ACC112 (cell line): ENCODE measurements at regions not wholly inside any gene's neighbourhood (a gene's known extent, or its start where the extent isn't known, plus 50 kb on each side); places are given as distances from the start of the nearest gene placed in this dataset.
"Not testable (repeated sequence)": the region's sequence is repeated elsewhere in the genome, so short reads cannot be mapped to it uniquely, and the experiment has no call there.

ENCODE experiments used
- H2AFZ ChIP-seq: fragments of 200-600 bp; sonication (generic); one replicate; pipeline ENCODE4 v1.6.0; 2017; ENCODE audit warnings: antibody characterized with exemption, low read length; ENCODE audit not compliant: unreplicated experiment
- H3K27ac ChIP-seq: fragments of 200-600 bp; sonication (generic); 2 replicates; pipeline ENCODE4 v1.5.1; 2014; ENCODE audit warnings: low read depth, mild to moderate bottlenecking, antibody characterized with exemption, low read length, moderate library complexity
- H3K27me3 ChIP-seq: fragments of 200-600 bp; sonication (generic); 2 replicates; pipeline ENCODE4 v1.6.1; 2014; ENCODE audit warnings: mild to moderate bottlenecking, antibody characterized with exemption, low read length, moderate library complexity, mixed read lengths; ENCODE audit not compliant: insufficient read depth
- H3K36me3 ChIP-seq: fragments of 200-600 bp; sonication (generic); 2 replicates; pipeline ENCODE4 v1.6.1; 2016; ENCODE audit warnings: mild to moderate bottlenecking, antibody characterized with exemption, low read length, moderate library complexity, mixed read lengths; ENCODE audit not compliant: insufficient read depth
- H3K4me1 ChIP-seq: fragments of 200-600 bp; sonication (generic); one replicate; pipeline ENCODE4 v1.6.1; 2016; ENCODE audit warnings: low read length, mixed read lengths; ENCODE audit not compliant: insufficient read depth, unreplicated experiment, control insufficient read depth
- H3K4me3 ChIP-seq: fragments of 200-600 bp; sonication (generic); 2 replicates; pipeline ENCODE4 v1.5.1; 2014; ENCODE audit warnings: mild to moderate bottlenecking, low read depth, low read length
- H3K79me2 ChIP-seq: fragments of 200-600 bp; sonication (generic); one replicate; pipeline ENCODE4 v1.6.0; 2016; ENCODE audit warnings: low read length; ENCODE audit not compliant: control insufficient read depth, unreplicated experiment, insufficient read depth

GRCh38 chr18:25510096-25510495 lies 158.1 kb upstream of the ZNF521 start:
- H3K79me2 ChIP-seq, result no peaks in the 10 kb centered on the region
- no peaks in the 10 kb centered on the region for H3K36me3 ChIP-seq
- no peak overlapping the region for H2AFZ ChIP-seq
- H3K27ac ChIP-seq, result no peak overlapping the region
- H3K4me1 ChIP-seq, result no peaks in the 10 kb centered on the region
- H3K4me3 ChIP-seq, result no peak overlapping the region
- H3K27me3 ChIP-seq, result peaks cover 6% of the 10 kb centered on the region; the same call in 1 of the 2 replicates

- Histone ChIP-seq H3K27ac (no peak overlapping the region), H2AFZ (peak overlapping the region; percentile 84), H3K4me1 (no peaks in the 10 kb centered on the region), H3K4me3 (peak overlapping the region; percentile 73), H3K27me3 (peaks cover 5% of the 10 kb centered on the region), H3K36me3 (no peaks in the 10 kb centered on the region), H3K79me2 (no peaks in the 10 kb centered on the region)
Observed at GRCh38 chr18:25503567-25504081, 151.7 kb upstream of the ZNF521 start.

- no peak overlapping the region for H2AFZ ChIP-seq
- H3K27ac ChIP-seq, result no peak overlapping the region
- no peaks in the 10 kb centered on the region for H3K4me1 ChIP-seq
- H3K4me3 ChIP-seq, result no peak overlapping the region
- H3K27me3 ChIP-seq, result no peaks in the 10 kb centered on the region
- no peaks in the 10 kb centered on the region for H3K79me2 ChIP-seq
- H3K36me3 ChIP-seq, result no peaks in the 10 kb centered on the region
Observed at GRCh38 chr18:25497151-25497794, 145.3 kb upstream of the ZNF521 start.

- H3K27ac ChIP-seq, result no peak overlapping the region
Observed at GRCh38 chr18:25496544-25496943, 144.6 kb upstream of the ZNF521 start.

DNA sequence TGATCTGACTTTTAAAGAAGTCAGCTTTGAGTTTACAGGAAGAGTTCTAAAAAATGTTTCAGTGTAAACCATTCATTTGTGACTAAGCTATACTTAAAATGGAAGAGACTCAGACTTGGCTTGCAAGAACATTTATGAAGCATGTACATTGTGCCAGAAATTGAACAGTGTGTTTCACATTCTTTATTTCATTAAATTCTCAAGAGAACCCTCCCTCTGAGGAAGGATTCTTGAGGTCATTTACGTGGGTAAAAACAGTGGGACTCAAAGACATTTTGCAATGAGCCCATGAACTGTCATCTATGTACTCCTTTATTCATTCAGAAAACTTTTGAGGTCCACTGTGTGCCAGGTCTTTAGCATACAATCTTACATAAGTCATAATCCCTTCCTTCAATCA lies 143.6 kb upstream of the ZNF521 start:
- Histone ChIP-seq H3K27me3 (peaks cover 6% of the 10 kb centered on the region; the same call in 1 of the 2 replicates), H3K36me3 (no peaks in the 10 kb centered on the region), H2AFZ (no peak overlapping the region), H3K79me2 (no peaks in the 10 kb centered on the region), H3K4me1 (no peaks in the 10 kb centered on the region), H3K27ac (no peak overlapping the region), H3K4me3 (no peak overlapping the region)

More at GRCh38 chr18:25496544-25496943, 144.6 kb upstream of the ZNF521 start:
- H3K27me3 ChIP-seq, result no peaks in the 10 kb centered on the region
- no peak overlapping the region for H3K4me3 ChIP-seq
- H3K4me1 ChIP-seq, result no peaks in the 10 kb centered on the region
- H3K36me3 ChIP-seq, result no peaks in the 10 kb centered on the region
- H2AFZ ChIP-seq, result no peak overlapping the region
- no peaks in the 10 kb centered on the region for H3K79me2 ChIP-seq

DNA sequence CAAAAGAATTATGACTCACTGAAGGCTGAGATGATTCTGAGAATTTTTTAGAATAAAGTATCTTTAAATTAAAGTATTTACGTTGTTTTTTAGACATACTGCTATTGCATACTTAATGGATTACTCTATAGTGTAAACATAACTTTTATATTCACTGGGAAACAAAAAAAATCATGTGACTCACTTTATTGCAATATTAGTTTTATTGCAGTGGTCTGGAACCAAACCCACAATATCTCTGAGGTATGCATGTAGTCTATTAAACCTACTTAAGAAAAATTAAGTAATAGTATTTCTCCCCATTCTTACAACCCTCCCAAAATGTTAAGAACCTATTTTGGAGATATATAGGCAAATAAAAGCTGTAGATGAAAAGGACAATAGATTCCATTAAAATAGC lies 142.9 kb upstream of the ZNF521 start:
- H3K36me3 ChIP-seq, result no peaks in the 10 kb centered on the region
- peaks cover 6% of the 10 kb centered on the region for H3K27me3 ChIP-seq
- H3K79me2 ChIP-seq, result no peaks in the 10 kb centered on the region
- no peak overlapping the region for H3K27ac ChIP-seq
- H3K4me3 ChIP-seq, result no peak overlapping the region
- no peak overlapping the region for H2AFZ ChIP-seq
- H3K4me1 ChIP-seq, result no peaks in the 10 kb centered on the region

DNA sequence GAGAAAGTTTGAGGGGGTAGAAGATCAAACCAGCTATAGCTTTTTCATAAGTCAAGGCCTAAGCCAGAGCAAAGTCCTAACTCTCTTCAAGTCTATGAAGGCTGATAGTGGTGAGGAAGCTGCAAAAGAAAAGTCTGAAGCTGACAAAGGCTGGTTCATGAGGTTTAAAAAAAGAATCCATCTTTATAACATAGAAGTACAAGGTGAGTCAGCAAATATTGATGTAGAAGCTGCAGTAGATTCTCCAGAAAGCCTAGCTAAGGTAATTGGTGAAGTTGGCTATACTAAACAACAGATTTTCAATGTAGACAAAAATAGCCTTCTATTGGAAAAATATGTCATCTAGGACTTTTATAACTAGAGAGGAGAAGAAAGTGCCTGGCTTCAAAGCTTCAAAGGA lies 141.4 kb upstream of the ZNF521 start:
- Histone ChIP-seq H3K27ac (no peak overlapping the region), H3K36me3 (no peaks in the 10 kb centered on the region), H3K79me2 (no peaks in the 10 kb centered on the region), H3K27me3 (peaks cover 6% of the 10 kb centered on the region), H2AFZ (no peak overlapping the region), H3K4me3 (no peak overlapping the region), H3K4me1 (no peaks in the 10 kb centered on the region)

DNA sequence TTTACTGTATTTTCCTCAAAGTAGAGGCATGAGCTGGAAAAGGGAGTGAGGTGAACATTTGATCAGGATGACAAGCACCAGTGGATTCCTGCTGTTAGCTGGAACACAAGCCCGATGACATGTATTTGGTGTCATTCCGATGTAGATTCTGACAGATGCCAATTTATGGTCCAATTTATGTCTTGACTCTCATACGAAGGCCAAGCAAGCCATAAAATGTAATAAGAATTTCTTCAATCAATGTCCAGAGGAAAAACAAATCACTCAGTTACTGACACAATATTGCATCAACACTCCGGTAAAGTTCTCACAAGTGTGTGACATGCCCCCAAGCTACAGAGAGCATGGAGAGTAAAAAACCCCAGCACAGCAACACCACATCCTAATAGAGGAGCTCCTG lies 138.3 kb upstream of the ZNF521 start:
- Histone ChIP-seq H3K4me1 (no peaks in the 10 kb centered on the region), H3K36me3 (no peaks in the 10 kb centered on the region), H3K27me3 (peaks cover 6% of the 10 kb centered on the region), H3K79me2 (no peaks in the 10 kb centered on the region), H2AFZ (no peak overlapping the region), H3K4me3 (no peak overlapping the region), H3K27ac (no peak overlapping the region)

DNA sequence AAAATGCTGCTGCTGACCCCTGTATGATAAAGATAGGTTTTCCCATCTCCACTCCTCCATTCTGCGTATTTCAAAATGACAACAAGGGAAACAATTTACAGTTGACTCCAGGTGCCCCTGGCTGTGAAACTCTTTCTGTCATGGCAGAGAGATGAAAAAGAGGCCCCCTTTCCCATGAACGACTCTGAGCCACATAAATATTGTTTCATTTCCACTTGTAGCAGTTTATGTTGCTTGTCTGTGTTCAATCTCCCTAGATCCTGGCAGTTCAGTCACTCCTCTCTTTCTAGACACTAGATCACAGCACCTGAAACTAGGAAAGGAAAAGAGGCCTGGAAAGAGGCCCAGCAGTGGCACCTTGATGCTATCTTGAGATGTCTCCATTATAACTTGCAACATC lies 121.0 kb upstream of the ZNF521 start:
- Histone ChIP-seq H3K36me3 (no peaks in the 10 kb centered on the region), H2AFZ (no peak overlapping the region)

DNA sequence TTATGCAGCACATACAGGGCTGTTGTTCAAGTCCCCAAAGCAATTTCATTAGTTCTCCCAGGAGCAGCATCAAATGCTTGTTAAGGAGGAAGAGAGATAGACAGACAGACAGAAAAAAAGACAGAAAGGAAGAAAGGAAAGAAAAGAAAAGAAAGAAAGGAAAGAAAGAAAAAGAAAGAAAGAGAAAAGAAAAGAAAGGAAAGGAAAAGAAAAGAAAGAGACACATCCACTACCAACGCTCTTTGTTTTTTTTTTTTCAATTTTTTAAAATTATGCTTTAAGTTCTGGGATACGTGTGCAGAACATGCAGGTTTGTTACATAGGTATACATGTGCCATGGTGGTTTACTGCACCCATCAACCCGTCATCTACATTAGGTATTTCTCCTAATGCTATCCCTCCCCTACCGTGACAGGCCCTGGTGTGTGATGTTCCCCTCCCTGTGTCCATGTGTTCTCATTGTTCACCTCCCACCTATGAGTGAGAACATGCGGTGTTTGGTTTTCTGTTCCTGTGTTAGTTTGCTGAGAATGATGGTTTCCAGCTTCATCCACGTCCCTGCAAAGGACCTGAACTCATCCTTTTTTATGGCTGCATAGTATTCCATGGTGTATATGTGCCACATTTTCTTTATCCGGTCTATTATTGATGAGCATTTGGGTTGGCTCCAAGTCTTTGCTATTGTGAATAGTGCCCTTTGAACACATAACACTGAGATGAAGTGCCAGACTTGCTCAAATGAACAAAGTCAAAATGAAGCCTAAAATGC lies 119.0 kb upstream of the ZNF521 start:
- H3K36me3 ChIP-seq, H2AFZ ChIP-seq, H3K4me3 ChIP-seq, H3K27me3 ChIP-seq, H3K79me2 ChIP-seq, H3K4me1 ChIP-seq, H3K27ac ChIP-seq: not testable (repeated sequence)

More for the DNA sequence above, 121.0 kb upstream of the ZNF521 start:
- 0 out of 2 replicates have a peak, but pooled peaks cover 1% of the 10 kb centered on the region for H3K27me3 ChIP-seq
- no peaks in the 10 kb centered on the region for H3K4me1 ChIP-seq
- no peak overlapping the region for H3K27ac ChIP-seq
- no peak overlapping the region for H3K4me3 ChIP-seq
- H3K79me2 ChIP-seq, result no peaks in the 10 kb centered on the region

DNA sequence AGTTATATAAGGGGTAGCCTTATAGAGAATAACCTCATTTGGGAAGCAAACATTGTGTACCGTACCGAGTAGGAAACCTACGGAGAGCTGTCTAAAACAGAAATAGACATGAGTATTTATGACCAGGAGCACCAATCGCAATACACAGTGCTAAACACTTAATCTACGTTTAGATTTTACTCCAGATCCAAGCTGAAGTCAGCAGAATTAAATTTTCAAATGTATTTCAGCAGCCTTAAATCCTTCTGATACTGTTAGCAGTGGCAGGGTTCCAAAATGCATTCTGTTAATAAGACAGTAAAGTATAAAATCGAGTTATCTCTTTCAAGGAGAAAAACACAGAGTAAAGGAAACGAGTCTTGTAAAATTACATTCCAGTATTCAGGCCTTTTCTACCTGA lies 118.1 kb upstream of the ZNF521 start:
- Histone ChIP-seq H3K4me3 (no peak overlapping the region), H3K79me2 (no peaks in the 10 kb centered on the region), H3K4me1 (no peaks in the 10 kb centered on the region), H2AFZ (no peak overlapping the region), H3K27me3 (no peaks in the 10 kb centered on the region), H3K27ac (no peak overlapping the region), H3K36me3 (no peaks in the 10 kb centered on the region)
